GM23248 (cell line): ENCODE measurements at regions not wholly inside any gene's neighbourhood (a gene's known extent, or its start where the extent isn't known, plus 50 kb on each side); places are given as distances from the start of the nearest gene placed in this dataset.
"Not testable (repeated sequence)": the region's sequence is repeated elsewhere in the genome, so short reads cannot be mapped to it uniquely, and the experiment has no call there.

Experiments
- DNase-seq: peaks from one replicate; pipeline ENCODE4 v3.0.0-alpha.2; 2015
- H2AFZ ChIP-seq: fragments of 200-600 bp; sonication (generic); 2 replicates; pipeline ENCODE4 v1.6.1; 2016; ENCODE audit warnings: antibody characterized with exemption
- H3F3A ChIP-seq: fragments of 200-600 bp; sonication (generic); 2 replicates; pipeline ENCODE4 v1.6.1; 2016; ENCODE audit warnings: mild to moderate bottlenecking, antibody characterized with exemption, mixed run types; ENCODE audit not compliant: insufficient read depth
- H3K27ac ChIP-seq: fragments of 200-600 bp; sonication (generic); 2 replicates; pipeline ENCODE4 v1.5.1; 2016; ENCODE audit warnings: mild to moderate bottlenecking
- H3K27me3 ChIP-seq: fragments of 200-600 bp; sonication (generic); replicated peaks from 2 replicates; pipeline ENCODE4 v1.6.1; 2016; ENCODE audit warnings: mild to moderate bottlenecking; ENCODE audit not compliant: insufficient read depth
- H3K36me3 ChIP-seq: fragments of 200-600 bp; sonication (generic); 2 replicates; pipeline ENCODE4 v1.6.1; 2016; ENCODE audit warnings: low read depth, mild to moderate bottlenecking
- H3K4me1 ChIP-seq: fragments of 200-600 bp; sonication (generic); 2 replicates; pipeline ENCODE4 v1.6.1; 2016; ENCODE audit warnings: mild to moderate bottlenecking; ENCODE audit not compliant: insufficient read depth
- H3K4me2 ChIP-seq: fragments of 200-600 bp; sonication (generic); one replicate; pipeline ENCODE4 v1.6.1; 2016; ENCODE audit warnings: mild to moderate bottlenecking; ENCODE audit not compliant: unreplicated experiment
- H3K4me3 ChIP-seq: fragments of 200-600 bp; sonication (generic); 2 replicates; pipeline ENCODE4 v1.5.1; 2016; ENCODE audit warnings: mild to moderate bottlenecking
- H3K79me2 ChIP-seq: fragments of 200-600 bp; sonication (generic); 2 replicates; pipeline ENCODE4 v1.6.1; 2016; ENCODE audit warnings: mild to moderate bottlenecking; ENCODE audit not compliant: insufficient read depth
- H3K9ac ChIP-seq: fragments of 200-600 bp; sonication (generic); 2 replicates; pipeline ENCODE4 v1.6.1; 2016; ENCODE audit warnings: mild to moderate bottlenecking
- H3K9me2 ChIP-seq: fragments of 200-600 bp; sonication (generic); 2 replicates; pipeline ENCODE4 v1.6.1; 2016; ENCODE audit warnings: mixed run types, mild to moderate bottlenecking, moderate library complexity; ENCODE audit not compliant: insufficient read depth
- H3K9me3 ChIP-seq: fragments of 200-600 bp; sonication (generic); one replicate; pipeline ENCODE4 v1.6.1; 2017; ENCODE audit warnings: low read depth
- H4K20me1 ChIP-seq: fragments of 200-600 bp; sonication (generic); 2 replicates; pipeline ENCODE4 v1.6.0; 2016; ENCODE audit not compliant: insufficient read depth
- EZH2 ChIP-seq: fragments of 200-600 bp; sonication (generic); IDR thresholded peaks from 2 replicates; pipeline ENCODE4 v1.6.1; 2018; ENCODE audit warnings: antibody characterized with exemption, mild to moderate bottlenecking; ENCODE audit not compliant: insufficient read depth, poor library complexity, severe bottlenecking
- EZH2phosphoT487 ChIP-seq: fragments of 200-600 bp; sonication (generic); IDR thresholded peaks from 2 replicates; pipeline ENCODE4 v1.6.1; 2018; ENCODE audit warnings: antibody characterized with exemption, moderate library complexity, mild to moderate bottlenecking, low read depth; ENCODE audit not compliant: insufficient read depth
- WGBS, 2 experiments: methylation state at CpG; one replicate each; pipeline ENCODE4 v1.1.6; 2015 to 2017; ENCODE audit warnings: low lambda C conversion rate in 2 of 2, low coverage in 1 of 2; ENCODE audit errors: missing lambda C conversion rate in 2 of 2; 5-methylcytosine and 5-hydroxymethylcytosine counted together
- in situ Hi-C: fragments of 300-500 bp; cut with MboI; formaldehyde crosslinking; loops from 2 replicates; pipeline ENCODE4 v1.15.0; 2020

GRCh38 chr12:31184667-31185066, 111.0 kb downstream of the DDX11 start:
- H3K4me2 ChIP-seq, H3K4me3 ChIP-seq: not testable (repeated sequence)

GRCh38 chr12:31192689-31193088, 119.0 kb downstream of the DDX11 start:
- H3K4me2 ChIP-seq, H2AFZ ChIP-seq, H3K9me3 ChIP-seq, H3K36me3 ChIP-seq, H3K4me3 ChIP-seq, H3F3A ChIP-seq, in situ Hi-C loops, H3K79me2 ChIP-seq, H3K27ac ChIP-seq, H3K4me1 ChIP-seq, DNase-seq, H3K9ac ChIP-seq, H3K9me2 ChIP-seq, H3K27me3 ChIP-seq, H4K20me1 ChIP-seq: not testable (repeated sequence)

More at GRCh38 chr12:31184667-31185066, 111.0 kb downstream of the DDX11 start:
- H3K27me3 ChIP-seq, DNase-seq, H3K9me3 ChIP-seq, in situ Hi-C loops, H2AFZ ChIP-seq, H3K27ac ChIP-seq, H3K4me1 ChIP-seq, H3F3A ChIP-seq, H3K79me2 ChIP-seq, H3K9me2 ChIP-seq, H4K20me1 ChIP-seq, H3K9ac ChIP-seq, H3K36me3 ChIP-seq: not testable (repeated sequence)
- 88 to 90% methylated on average over 15 to 20 of the region's 20 CpGs for WGBS, 2 experiments

- DNase-seq, H3K4me1 ChIP-seq, H3K9ac ChIP-seq, H3K9me3 ChIP-seq, H3K36me3 ChIP-seq, H3K27me3 ChIP-seq, H4K20me1 ChIP-seq, in situ Hi-C loops, H3F3A ChIP-seq, H3K4me3 ChIP-seq, H2AFZ ChIP-seq, H3K9me2 ChIP-seq, H3K79me2 ChIP-seq, H3K4me2 ChIP-seq, H3K27ac ChIP-seq: not testable (repeated sequence)
- 9 to 22% methylated on average over 1 of the region's 1 CpG for WGBS, 2 experiments
Measured at GRCh38 chr12:31195620-31196019, 122.0 kb downstream of the DDX11 start.

- H3K79me2 ChIP-seq, H3F3A ChIP-seq, H3K9ac ChIP-seq, H4K20me1 ChIP-seq, H2AFZ ChIP-seq, H3K9me2 ChIP-seq, in situ Hi-C loops, H3K27ac ChIP-seq, H3K4me3 ChIP-seq, H3K36me3 ChIP-seq, H3K4me2 ChIP-seq, H3K9me3 ChIP-seq, H3K4me1 ChIP-seq, DNase-seq, H3K27me3 ChIP-seq: not testable (repeated sequence)
- WGBS, 2 experiments, result 21 to 36% methylated on average over 4 of the region's 4 CpGs
Measured at GRCh38 chr12:31199476-31199875, 125.8 kb downstream of the DDX11 start.

GRCh38 chr12:31201382-31201781, 124.6 kb downstream of the SINHCAF start:
- Histone ChIP-seq H3K4me1 (no peaks in the 10 kb centered on the region), H3K4me2 (no peak overlapping the region), H3K79me2 (no peaks in the 10 kb centered on the region), H3K27me3 (peaks cover 8% of the 10 kb centered on the region; the same call in 1 of the 2 replicates), H3F3A (no peaks in the 10 kb centered on the region; the same call in 1 of the 2 replicates), H3K9ac (no peak overlapping the region), H3K4me3 (no peak overlapping the region), H2AFZ (no peak overlapping the region), H3K9me3 (no peaks in the 10 kb centered on the region), H4K20me1 (no peaks in the 10 kb centered on the region), H3K36me3 (no peaks in the 10 kb centered on the region), H3K27ac (no peak overlapping the region), H3K9me2 (no peaks in the 10 kb centered on the region)
- DNase-seq, result no peak
- TF ChIP-seq EZH2phosphoT487 (no peak), EZH2 (no peak)
- WGBS, 2 experiments, result 26 to 40% methylated on average over 1 of the region's 1 CpG
- in situ Hi-C loops, result no loop called here
